COLO668 (cell line): ENCODE measurements at regions not wholly inside any gene's neighbourhood (a gene's known extent, or its start where the extent isn't known, plus 50 kb on each side); places are given as distances from the start of the nearest gene placed in this dataset.

Source experiments
- DNase-seq: peaks from one replicate; lab custom pipeline; 2025; ENCODE audit not compliant: unreplicated experiment; lab: John Stamatoyannopoulos, UW

DNA sequence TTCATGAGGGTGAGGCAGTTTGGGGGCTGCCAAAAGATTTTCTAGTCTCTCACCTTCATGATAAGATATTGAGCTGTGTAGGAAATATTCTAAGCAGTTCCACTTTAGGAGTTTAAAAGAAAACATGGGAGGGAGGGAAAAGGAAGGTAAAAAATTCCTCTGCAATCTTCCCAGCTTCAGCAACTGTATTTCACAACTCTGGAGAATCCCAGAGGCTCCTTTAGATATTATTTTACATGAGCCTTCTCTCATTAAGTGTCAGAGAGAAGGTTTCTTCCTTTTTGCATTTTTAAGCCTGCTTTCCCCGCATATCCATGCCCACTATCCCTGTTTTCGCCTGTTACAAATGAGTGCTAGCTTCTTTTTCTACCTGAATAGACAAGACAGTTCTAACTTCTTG is 289.4 kb downstream of the CHRM3 start:
- no peak for DNase-seq

DNA sequence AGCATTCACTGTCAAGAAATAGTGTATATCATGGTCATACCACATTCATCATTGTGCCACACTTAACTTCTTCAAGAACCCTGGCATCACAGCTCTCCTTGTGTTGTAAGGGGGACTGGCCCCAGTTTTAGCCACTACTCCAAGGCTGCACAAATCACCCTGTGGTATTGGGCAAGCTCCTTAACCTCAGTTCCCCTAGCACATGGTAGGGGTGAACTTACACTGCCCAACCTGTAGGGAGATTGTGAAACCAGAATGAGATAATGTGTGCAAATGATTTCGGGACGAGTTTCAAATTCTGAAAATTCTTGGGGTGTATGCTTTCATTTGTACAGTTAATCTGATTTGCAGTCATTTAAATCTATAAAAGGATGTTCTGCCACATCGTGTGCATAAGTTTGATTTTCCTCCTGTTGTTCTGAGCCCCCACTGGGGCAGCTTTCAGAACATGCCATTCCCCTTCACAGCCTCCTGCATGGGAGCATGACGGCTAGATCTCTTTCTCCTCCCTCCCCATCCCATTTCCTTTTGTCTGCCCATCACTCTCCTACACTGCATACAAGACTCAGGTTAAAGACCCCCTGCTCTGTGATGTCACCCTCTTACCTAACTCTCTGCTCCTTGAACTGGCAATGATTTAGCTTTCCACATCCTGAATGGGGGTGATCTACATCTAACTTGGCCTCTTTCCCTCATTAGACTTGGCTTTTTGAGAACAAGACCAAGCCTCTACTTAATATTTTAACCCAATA is 290.3 kb downstream of the CHRM3 start:
- DNase-seq = no peak

DNA sequence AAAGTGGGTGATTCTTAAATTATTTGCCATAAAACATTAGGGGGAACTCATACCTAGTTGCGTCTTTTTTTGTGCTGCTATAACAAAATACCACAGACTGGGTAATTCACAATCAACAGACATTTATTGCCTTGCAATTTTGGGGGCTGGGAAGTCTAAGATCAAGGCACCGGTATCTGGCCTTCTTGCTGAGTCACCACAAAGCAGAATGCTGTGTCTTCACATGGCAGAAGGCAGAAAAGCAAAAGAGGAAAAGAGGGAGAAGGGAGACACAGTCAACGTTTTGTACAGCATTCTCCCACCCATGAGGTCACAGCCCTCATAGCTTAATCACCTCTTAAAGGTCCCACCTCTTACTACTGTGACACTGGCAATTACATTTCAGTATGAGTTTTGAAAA is 291.0 kb downstream of the CHRM3 start:
- DNase-seq = no peak

DNA sequence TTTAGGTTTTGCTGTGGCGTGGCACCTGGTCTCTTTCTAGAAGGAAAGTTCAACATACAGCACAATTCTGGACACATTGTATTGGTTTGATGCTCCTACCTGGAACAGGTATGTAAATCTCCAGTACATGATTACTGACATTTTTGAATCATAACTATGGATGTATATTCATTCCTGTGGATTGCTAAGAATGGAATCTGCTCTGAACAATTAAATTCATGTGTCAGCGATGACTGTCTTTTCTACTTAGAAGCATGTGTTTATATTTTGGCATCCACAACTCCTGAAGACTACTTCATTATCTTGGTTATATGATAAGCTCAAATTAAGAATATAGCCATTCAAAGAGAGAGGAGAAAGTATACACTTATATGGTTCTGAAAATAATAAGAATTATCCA is 291.8 kb downstream of the CHRM3 start:
- DNase-seq = no peak

DNA sequence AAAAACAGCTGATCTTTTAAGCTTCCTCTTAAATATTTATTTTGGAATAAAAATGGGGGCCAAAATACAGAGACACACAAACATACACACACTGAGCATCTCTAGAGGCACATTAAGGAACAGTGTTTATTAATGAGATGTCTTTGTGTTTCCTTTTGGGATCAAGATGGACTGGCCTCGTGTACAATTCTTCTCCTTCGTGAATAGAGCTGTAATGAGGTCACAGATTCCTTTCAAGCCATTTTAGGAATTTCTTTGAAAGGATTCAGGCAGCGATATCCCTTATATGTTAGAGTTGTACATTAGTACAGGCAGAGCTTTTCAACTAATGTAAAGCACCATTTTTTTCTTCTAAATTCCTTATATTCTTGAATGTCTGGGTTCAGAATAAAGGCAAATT is 295.7 kb downstream of the CHRM3 start:
- no peak for DNase-seq

DNA sequence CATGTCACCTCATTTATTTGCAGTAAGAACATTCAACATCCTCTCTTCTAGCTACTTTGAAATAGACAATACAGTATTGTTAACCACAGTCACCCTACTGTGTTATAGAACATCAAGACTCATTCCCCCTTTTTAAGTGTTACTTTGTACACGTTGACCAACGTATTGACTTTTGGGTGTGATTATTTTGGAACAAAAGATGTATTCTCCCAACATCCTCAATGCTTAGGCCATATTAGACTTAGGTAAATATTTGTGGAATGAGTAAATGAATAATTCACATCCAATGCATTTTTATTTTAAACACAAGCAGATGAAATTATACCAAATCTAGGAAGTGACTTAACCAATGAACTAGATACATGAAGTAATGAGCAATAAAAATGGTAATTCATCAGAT is 296.6 kb downstream of the CHRM3 start:
- no peak for DNase-seq

DNA sequence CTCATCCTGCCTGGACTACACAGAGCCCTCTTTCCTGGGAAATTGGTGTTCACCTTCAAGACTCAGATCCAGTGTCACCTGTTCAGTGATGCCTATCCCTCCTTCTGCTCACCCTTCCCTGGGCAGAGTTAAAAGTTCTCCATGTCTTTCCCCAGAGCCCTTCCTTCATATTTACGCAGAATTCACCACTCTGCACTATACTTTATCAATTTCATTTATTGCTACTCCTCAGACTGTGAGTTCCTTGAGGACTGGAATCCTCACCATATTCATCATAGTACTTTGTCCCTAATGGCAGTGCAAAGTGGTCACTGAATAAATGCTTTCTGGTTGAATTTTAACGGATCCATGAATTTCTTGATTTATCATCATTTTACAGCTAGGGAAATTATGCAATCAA is 300.0 kb downstream of the CHRM3 start:
- no peak for DNase-seq

DNA sequence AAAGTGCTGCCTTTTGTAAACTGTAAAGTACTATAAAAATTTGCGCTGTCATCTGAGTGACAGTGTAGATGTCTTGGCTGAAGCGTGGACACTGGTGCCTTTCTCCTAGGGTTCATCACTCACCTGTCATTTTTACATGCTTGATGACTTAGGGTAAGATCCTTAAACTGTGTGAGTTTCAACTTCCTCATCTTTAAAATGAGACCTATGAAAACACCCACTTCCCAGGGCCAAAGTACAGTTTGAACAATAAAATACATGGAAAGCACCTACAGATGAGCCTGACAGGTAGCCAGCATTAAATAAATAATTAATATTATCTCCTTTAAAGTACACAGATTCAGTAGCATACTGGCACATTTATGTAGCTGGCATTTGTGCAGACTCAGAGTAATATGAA is 309.9 kb downstream of the CHRM3 start:
- no peak for DNase-seq

DNA sequence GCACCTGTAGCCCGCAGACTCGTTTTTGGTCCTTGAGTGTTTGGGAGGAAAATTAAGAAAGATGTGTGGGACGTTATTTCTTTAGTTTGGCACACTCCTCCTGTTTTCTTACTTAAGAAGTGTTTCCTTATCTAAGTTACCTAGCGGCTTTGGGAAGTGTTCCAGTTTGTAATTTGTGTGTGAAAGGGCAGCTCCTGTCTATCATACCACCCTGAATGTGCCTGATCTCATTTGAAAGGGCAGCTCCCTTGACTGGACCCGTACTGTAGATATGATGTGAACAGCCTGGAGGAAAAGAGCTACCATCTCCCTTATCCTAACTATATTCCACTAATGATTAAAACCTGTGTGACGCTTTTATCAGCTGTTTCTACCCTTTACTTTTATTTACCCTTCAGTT is 314.3 kb downstream of the CHRM3 start:
- DNase-seq = no peak

DNA sequence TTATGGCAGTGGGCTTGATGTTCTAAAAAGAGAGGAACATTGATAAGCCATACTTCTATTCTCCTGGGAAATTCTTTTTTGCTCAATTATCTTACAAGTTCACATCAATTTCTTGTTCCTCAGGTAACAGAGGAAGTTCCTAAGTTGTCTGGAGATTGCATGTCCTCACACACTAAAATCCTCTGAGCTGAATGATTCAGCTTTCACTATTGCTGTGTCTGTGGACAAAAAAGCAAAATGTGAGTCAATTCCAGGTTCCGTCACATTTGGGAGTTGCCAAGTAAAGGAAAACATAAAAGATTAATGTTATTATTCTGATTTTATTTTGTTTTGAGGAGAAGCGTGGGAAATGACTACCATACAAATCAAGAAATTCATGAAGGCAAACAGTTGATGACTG is 316.7 kb downstream of the CHRM3 start:
- no peak for DNase-seq

DNA sequence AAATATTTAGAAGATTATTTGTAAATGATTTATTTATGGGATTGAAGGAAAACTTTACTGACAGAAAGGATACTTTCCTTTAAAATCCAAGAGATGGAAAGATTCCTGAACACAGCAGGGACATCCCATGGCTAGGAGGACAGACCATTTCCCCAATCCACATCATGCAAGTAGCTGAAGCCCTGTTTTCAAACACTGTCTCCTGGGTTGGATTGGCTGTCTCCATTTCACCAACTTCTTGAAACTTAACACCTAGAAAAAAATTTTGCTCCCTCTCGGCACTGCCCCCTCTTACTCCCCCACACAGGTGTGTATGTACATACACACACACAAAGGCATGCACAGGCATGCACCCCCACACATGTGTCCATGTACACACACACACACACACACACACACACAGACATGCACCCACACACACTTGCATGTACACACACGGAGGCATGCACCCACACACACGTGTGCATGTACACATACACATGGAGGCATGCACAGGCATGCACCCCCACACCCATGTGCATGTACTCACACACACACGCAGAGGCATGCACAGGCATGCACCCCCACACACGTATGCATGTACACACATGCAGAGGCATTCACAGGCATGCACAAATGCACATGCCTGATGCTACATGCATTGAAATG is 320.0 kb downstream of the CHRM3 start:
- no peak for DNase-seq

DNA sequence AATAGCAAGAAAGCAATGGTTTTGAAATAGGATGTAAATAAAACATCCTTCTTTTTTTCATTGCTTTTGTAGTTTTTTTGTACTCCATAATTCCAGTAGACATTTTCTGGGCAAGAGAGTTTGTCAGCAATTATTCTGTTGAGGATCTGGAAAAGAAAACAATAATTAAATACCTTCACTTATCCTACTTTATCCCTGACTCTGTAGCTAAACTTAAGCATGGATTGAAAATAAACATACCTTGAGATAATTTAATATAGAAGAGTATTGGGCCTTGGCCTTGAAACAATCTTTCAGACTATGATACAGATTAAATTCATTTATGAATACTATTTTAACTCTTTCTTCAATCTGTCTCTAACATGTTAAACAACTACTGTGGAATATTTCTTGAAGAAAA is 321.2 kb downstream of the CHRM3 start:
- no peak for DNase-seq

DNA sequence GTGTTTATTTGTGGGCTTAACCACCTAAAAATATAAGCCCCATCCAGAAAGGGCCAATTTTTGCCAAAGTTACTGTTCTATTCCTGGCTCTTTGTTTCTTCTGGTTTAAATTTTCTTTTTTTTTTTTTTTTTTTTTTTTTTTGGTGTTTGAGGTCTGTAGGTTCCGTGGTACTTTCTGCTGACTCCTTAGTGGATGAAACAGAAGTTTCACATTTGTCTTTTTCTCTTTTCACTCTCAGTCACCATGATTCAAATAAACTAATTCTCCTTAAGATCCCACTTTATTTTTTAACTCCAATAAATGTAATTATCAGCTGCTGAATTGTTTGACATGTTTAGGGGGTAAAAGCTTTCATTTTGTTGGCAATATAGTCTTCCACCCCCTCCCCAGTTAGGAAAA is 322.3 kb downstream of the CHRM3 start:
- no peak for DNase-seq

DNA sequence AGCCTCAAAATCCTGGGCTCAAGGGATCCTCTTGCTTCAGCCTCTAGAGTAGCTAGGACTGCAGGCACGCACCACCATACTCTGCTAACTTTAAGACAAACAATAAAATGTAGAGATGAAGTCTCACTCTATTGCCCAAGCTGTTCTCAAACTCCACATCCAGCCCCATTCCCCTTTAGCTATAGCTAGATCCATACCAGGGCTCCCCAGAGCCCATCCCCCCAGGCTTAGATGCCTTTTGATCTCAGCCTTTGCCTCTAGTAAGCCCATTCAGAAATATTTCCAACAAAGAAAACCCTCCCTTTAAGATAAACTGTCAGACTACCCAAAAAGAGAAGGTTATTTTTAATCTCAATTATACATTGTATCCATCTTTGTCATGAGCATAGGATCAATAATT is 325.4 kb downstream of the CHRM3 start:
- DNase-seq = no peak

DNA sequence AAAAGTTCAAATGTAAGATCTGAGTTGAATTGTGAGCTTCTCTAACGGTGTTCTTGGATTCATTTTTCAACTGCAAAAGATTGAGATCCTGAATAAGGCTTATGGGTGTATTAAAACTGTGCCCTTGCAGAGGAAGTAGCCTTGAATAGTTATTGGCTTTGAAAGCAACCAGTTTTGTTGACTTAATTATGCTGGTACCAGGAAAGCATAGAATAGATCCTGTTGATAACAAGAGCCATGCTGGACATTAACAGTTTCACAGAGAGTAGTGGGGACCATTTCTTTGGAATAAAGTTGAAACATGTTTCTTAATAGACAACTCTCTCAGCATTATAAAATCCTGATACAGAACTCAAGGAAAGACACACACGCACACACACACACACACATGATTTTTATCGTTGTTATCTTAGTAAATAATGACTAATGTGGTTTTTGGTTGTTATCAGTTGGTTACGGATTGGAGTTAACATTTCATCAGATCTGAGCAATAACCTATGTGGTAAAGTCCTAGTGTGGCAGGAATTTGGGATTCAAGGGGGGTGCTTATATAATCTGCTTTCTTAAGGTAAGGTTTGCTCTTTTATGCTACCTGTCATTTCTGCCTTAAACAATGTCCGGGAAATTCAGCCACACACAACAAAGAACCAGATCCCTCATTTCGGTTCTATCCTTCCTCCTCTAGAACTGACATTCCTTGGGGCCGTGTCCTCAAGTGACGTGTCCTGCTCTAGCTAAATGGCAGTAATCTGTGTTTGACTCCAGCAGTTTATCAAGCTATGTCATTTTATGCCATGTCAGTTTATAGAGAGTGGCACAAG is 330.9 kb downstream of the CHRM3 start:
- DNase-seq = no peak

DNA sequence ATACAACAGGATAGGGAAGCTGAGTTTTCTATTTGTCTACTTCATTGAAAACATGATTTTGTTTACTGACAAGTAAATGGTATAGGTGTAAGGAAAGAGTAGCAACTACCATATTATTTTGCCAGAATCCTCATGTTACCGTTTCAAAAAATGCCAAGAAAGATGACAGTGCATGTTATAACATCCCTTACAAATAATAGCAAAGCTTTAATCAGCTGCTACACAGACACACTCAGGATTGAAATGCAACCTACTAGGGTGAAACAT is 331.5 kb downstream of the CHRM3 start:
- no peak for DNase-seq

DNA sequence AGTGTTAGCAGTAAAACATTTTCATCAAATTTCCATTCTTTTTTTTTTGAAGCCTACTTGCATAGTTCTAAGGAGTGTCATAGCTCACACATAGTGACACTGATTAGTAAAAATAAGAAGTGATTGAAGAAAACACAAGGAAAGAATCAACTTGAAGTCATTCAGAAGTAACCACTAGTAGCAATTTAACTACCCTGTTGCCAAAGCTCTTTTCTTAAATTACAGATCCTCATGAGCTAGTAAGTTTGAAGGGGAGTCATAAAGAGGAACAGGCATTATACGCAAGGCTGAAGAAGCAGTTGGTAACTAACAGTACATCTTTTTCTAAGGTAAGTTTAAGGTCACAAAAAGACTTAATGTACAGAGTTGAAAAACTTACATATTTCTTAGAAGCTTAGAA is 332.2 kb downstream of the CHRM3 start:
- no peak for DNase-seq

DNA sequence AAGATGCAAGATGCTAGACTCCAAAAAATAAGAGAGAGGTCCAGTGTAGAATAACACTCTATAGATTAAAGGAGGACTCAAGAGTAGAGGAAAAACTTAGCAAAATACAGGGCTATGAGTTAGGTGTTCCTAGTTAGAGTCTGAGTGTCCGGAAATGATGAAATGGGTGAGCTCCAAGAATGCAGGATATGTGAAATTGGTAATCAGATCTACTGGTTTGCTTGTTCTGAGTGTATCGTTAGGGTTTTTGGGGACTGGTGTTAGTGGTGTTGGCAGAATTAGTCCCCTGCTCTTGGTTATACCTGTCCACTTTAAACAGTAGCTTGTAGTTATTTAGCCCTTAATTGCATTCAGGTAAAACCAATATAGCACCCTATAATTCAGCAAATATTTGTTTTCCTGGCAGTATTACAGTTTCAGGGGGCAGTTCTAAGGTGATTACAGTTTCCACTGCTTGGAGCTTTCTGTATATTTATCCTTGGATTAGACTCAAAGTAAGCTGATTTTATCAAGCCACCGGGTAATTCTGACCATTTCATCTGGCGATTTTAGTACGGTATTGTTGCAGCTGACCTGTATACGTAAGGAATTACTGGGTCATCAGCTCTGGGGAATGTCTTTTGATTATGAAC is 332.7 kb downstream of the CHRM3 start:
- DNase-seq = no peak

DNA sequence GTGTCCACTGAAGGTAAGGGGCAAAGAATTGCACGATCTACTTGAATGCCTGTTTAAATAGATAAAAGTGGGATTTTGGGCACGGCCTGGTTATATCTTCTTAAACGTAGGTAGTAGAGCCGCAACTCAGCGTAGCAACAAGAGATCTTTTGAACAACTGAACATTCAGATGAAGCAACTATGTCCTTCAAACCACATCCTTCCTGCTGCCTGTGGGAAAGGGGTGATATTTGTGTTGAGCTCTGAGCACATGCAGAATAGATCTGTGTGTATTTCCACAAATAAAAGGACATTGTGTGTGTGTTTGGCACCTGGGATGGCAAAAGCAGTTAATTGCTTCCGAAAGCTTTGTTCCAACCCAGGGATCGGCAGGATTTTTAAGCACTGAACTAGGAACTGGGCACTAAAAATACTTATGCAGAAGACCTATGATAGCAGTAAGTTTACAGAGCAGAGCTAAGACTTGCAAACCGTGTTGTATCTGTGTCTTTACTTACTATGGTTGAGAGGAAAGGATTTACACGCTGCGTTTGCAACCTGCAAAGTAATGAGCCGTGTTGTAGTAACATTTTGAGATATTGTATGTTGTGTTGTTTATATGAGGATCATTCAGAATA is 333.4 kb downstream of the CHRM3 start:
- DNase-seq = no peak

DNA sequence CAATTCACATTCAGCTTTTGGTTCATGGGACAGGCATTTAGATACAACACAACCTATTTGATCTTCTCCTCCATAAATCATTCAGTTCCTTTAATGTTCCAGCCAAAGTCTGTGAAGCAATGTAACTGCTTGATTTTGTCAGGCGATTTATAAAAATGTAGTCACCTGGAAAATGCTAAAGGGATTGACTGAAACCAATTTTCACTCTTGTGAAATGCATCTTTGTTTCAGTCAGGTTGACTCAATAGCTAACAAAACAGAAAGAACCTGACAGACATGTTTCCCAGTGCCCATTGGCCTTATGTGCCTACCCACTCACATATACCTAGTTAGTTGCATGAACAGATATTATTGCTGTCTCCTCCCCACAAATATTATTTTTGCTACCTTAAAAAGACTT is 335.7 kb downstream of the CHRM3 start:
- DNase-seq = no peak

DNA sequence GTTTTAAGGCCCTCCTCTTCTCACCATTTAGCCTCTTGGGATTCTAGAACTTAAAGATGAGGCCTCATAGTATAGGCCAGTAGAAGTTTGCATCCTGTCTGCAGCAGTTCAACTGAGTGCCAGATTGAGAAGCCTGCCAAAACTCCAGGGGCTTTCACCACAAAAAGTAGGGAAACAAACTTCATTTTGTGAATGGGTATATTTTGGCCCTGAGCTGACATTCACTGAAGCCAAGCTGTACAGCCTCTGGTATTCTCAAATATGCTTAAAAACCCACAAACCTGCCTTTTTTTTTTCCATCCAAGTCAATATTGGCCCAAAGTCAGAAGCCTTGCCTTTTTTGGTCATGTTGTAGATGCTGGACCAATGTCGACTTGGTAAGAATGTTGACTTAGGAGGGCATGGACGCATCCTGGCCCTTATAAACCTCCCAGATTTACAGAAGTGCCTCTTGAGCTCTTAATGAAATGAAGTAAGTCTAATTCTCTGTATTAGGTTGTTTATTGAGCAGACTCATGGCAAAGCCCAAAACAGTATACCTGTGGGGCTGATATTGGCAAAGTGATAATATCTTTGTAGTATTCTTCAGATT is 337.5 kb downstream of the CHRM3 start:
- no peak for DNase-seq
